GOT3 (cell line): ENCODE measurements at regions not wholly inside any gene's neighbourhood (a gene's known extent, or its start where the extent isn't known, plus 50 kb on each side); places are given as distances from the start of the nearest gene placed in this dataset.

Experiments
- DNase-seq: peaks from one replicate; lab custom pipeline; 2025; ENCODE audit warnings: mixed read lengths; lab: John Stamatoyannopoulos, UW

- DNase-seq: no peak
These were observed 370.3 kb downstream of the RFPL4B start for GRCh38 chr6:112717401-112717800.

GRCh38 chr6:112717856-112718255 lies 370.7 kb downstream of the RFPL4B start:
- no peak for DNase-seq

GRCh38 chr6:112725541-112726085 lies 378.5 kb downstream of the RFPL4B start:
- no peak for DNase-seq

GRCh38 chr6:112735129-112735528 lies 388.0 kb downstream of the RFPL4B start:
- DNase-seq: no peak

- DNase-seq: no peak
These were observed 392.6 kb downstream of the RFPL4B start for GRCh38 chr6:112739766-112740165.

GRCh38 chr6:112743323-112743722 lies 396.2 kb downstream of the RFPL4B start:
- DNase-seq: no peak

- no peak for DNase-seq
These were observed 397.7 kb downstream of the RFPL4B start for GRCh38 chr6:112744827-112745226.

- no peak for DNase-seq
These were observed 398.6 kb downstream of the RFPL4B start for GRCh38 chr6:112745765-112746164.

GRCh38 chr6:112749673-112750072 lies 402.5 kb downstream of the RFPL4B start:
- DNase-seq: no peak

GRCh38 chr6:112752305-112752704 lies 405.2 kb downstream of the RFPL4B start:
- no peak for DNase-seq

- DNase-seq: no peak
These were observed 405.7 kb downstream of the RFPL4B start for GRCh38 chr6:112752791-112753190.

GRCh38 chr6:112760831-112761230 lies 413.7 kb downstream of the RFPL4B start:
- DNase-seq: no peak

GRCh38 chr6:112761740-112762139 lies 414.6 kb downstream of the RFPL4B start:
- no peak for DNase-seq

- DNase-seq: no peak
These were observed 417.2 kb downstream of the RFPL4B start for GRCh38 chr6:112764377-112764776.

- DNase-seq: no peak
These were observed 423.2 kb downstream of the RFPL4B start for GRCh38 chr6:112770308-112770707.

GRCh38 chr6:112773187-112773586 lies 426.1 kb downstream of the RFPL4B start:
- no peak for DNase-seq

- DNase-seq: no peak
These were observed 427.2 kb downstream of the RFPL4B start for GRCh38 chr6:112774319-112774718.

- peak; percentile 8 for DNase-seq
These were observed 433.5 kb downstream of the RFPL4B start for GRCh38 chr6:112780498-112781096.

GRCh38 chr6:112781241-112781640 lies 434.1 kb downstream of the RFPL4B start:
- no peak for DNase-seq

- no peak for DNase-seq
These were observed 438.3 kb downstream of the RFPL4B start for GRCh38 chr6:112785408-112785807.

GRCh38 chr6:112786801-112787200 lies 439.7 kb downstream of the RFPL4B start:
- DNase-seq: no peak

GRCh38 chr6:112787371-112787770 lies 440.2 kb downstream of the RFPL4B start:
- no peak for DNase-seq

GRCh38 chr6:112795316-112795715 lies 448.2 kb downstream of the RFPL4B start:
- no peak for DNase-seq

- DNase-seq: no peak
These were observed 449.6 kb downstream of the RFPL4B start for GRCh38 chr6:112796712-112797111.
